CD4-positive, alpha-beta T cell treated with Interleukin-17A for 1 hour (primary cell): ENCODE measurements at regions not wholly inside any gene's neighbourhood (a gene's known extent, or its start where the extent isn't known, plus 50 kb on each side); places are given as distances from the start of the nearest gene placed in this dataset.

ENCODE experiments used
- DNase-seq: peaks from one replicate; pipeline ENCODE4 v3.0.0-alpha.2; 2020

- DNase-seq, result no peak
Measured at GRCh38 chr2:163259489-163259888, 420.9 kb upstream of the KCNH7 start.

GRCh38 chr2:163255086-163255485 is 416.5 kb upstream of the KCNH7 start:
- no peak for DNase-seq

GRCh38 chr2:163253621-163254285 is 415.2 kb upstream of the KCNH7 start:
- no peak for DNase-seq

GRCh38 chr2:163252199-163252598 is 413.6 kb upstream of the KCNH7 start:
- no peak for DNase-seq

GRCh38 chr2:163248376-163249253 is 410.0 kb upstream of the KCNH7 start:
- no peak for DNase-seq

GRCh38 chr2:163247847-163248220 is 409.3 kb upstream of the KCNH7 start:
- DNase-seq, result no peak

GRCh38 chr2:163247156-163247846 is 408.7 kb upstream of the KCNH7 start:
- DNase-seq, result no peak

GRCh38 chr2:163246135-163246534 is 407.6 kb upstream of the KCNH7 start:
- DNase-seq, result no peak

GRCh38 chr2:163236553-163236952 is 398.0 kb upstream of the KCNH7 start:
- no peak for DNase-seq

GRCh38 chr2:163231666-163232065 is 393.1 kb upstream of the KCNH7 start:
- DNase-seq, result no peak

GRCh38 chr2:163213661-163214081 is 375.1 kb upstream of the KCNH7 start:
- no peak for DNase-seq

- DNase-seq, result no peak
Measured at GRCh38 chr2:163210430-163210918, 371.9 kb upstream of the KCNH7 start.

- DNase-seq, result no peak
Measured at GRCh38 chr2:163207693-163208370, 369.3 kb upstream of the KCNH7 start.

- no peak for DNase-seq
Measured at GRCh38 chr2:163205589-163206254, 367.2 kb upstream of the KCNH7 start.

GRCh38 chr2:163200741-163201140 is 362.2 kb upstream of the KCNH7 start:
- no peak for DNase-seq

- no peak for DNase-seq
Measured at GRCh38 chr2:163198972-163199371, 360.4 kb upstream of the KCNH7 start.

- no peak for DNase-seq
Measured at GRCh38 chr2:163198007-163198406, 359.4 kb upstream of the KCNH7 start.

GRCh38 chr2:163191372-163191771 is 352.8 kb upstream of the KCNH7 start:
- DNase-seq, result no peak

- DNase-seq, result no peak
Measured at GRCh38 chr2:163187995-163188655, 349.6 kb upstream of the KCNH7 start.

GRCh38 chr2:163187119-163187518 is 348.6 kb upstream of the KCNH7 start:
- no peak for DNase-seq

GRCh38 chr2:163185160-163185559 is 346.6 kb upstream of the KCNH7 start:
- no peak for DNase-seq
